H1 (cell line): ENCODE measurements at regions not wholly inside any gene's neighbourhood (a gene's known extent, or its start where the extent isn't known, plus 50 kb on each side); places are given as distances from the start of the nearest gene placed in this dataset.
A peak's percentile ranks its signal among the peaks of the same experiment; 100 is the strongest.

Source experiments
- CTCF ChIA-PET: fragments of 300-600 bp; sonication (Branson Sonifier 250); formaldehyde crosslinking; loops from one replicate; lab custom pipeline; 2021; ENCODE audit not compliant: partially characterized antibody; lab: Charles Lee
- POLR2A ChIA-PET: fragments of 300-600 bp; sonication (Branson Sonifier 250); formaldehyde crosslinking; loops from one replicate; lab custom pipeline; 2021; ENCODE audit warnings: inconsistent platforms; ENCODE audit not compliant: partially characterized antibody; lab: Charles Lee
- DNase-seq, 2 experiments: peaks; one replicate each; pipeline versions ENCODE4 v3.0.0 to v3.0.0-alpha.2; 2010 to 2022; ENCODE audit warnings: low spot score in 2 of 2, low read depth in 1 of 2, mixed read lengths in 1 of 2
- FAIRE-seq: peaks from 2 replicates; lab custom pipeline; 2011; peaks lifted over from hg19 to GRCh38; lab: Jason Lieb, UNC
- H2AFZ ChIP-seq: 2 replicates; pipeline ENCODE4 v1.8.1; 2012; ENCODE audit warnings: low read length, inconsistent platforms
- H2AK5ac ChIP-seq: 2 replicates; pipeline ENCODE4 v1.6.1; 2013; ENCODE audit warnings: low read depth, low read length
- H2BK120ac ChIP-seq: replicated peaks from 2 replicates; pipeline ENCODE3; 2013; ENCODE audit warnings: low read depth, low read length, inconsistent platforms
- H2BK12ac ChIP-seq: 2 replicates; pipeline ENCODE4 v1.6.1; 2013; ENCODE audit warnings: low read depth, low read length
- H2BK15ac ChIP-seq: 2 replicates; pipeline ENCODE4 v1.6.1; 2013; ENCODE audit warnings: low read length
- H2BK20ac ChIP-seq: 2 replicates; pipeline ENCODE4 v1.6.1; 2013; ENCODE audit warnings: low read length
- H2BK5ac ChIP-seq: 2 replicates; pipeline ENCODE4 v1.6.1; 2013; ENCODE audit warnings: low read depth, low read length
- H3K14ac ChIP-seq: 2 replicates; pipeline ENCODE4 v1.6.1; 2013; ENCODE audit warnings: inconsistent platforms; ENCODE audit not compliant: insufficient read length
- H3K18ac ChIP-seq: 2 replicates; pipeline ENCODE4 v1.6.1; 2013; ENCODE audit warnings: low read length; ENCODE audit errors: extremely low read depth
- H3K23ac ChIP-seq: 2 replicates; pipeline ENCODE4 v1.6.1; 2013; ENCODE audit warnings: inconsistent platforms; ENCODE audit not compliant: insufficient read length
- H3K23me2 ChIP-seq: 2 replicates; pipeline ENCODE4 v1.6.1; 2013; ENCODE audit warnings: low read depth, low read length
- H3K27ac ChIP-seq: 2 replicates; pipeline ENCODE4 v1.6.1; 2011; ENCODE audit warnings: low read depth, low read length, inconsistent platforms
- H3K27me3 ChIP-seq, 4 experiments: replicated peaks in 1 of 4; 1 replicate in 1 of 4; 2 replicates in 3 of 4; pipeline versions ENCODE4 v1.6.1 to v1.8.1; 2011 to 2013; ENCODE audit warnings: low read length in 3 of 4, mild to moderate bottlenecking in 3 of 4, inconsistent platforms in 2 of 4, mixed read lengths in 2 of 4, moderate library complexity in 1 of 4; ENCODE audit not compliant: control insufficient read depth in 3 of 4, insufficient read depth in 3 of 4; ENCODE audit errors: extremely low read depth in 1 of 4
- H3K36me3 ChIP-seq, 4 experiments: 2 replicates each; pipeline versions ENCODE4 v1.6.1 to v1.8.1; 2011 to 2013; ENCODE audit warnings: mild to moderate bottlenecking in 4 of 4, low read length in 3 of 4, moderate library complexity in 2 of 4, control low read depth in 1 of 4, inconsistent platforms in 1 of 4; ENCODE audit not compliant: insufficient read depth in 4 of 4, control insufficient read depth in 2 of 4
- H3K4ac ChIP-seq: replicated peaks from 2 replicates; pipeline ENCODE3; 2013; ENCODE audit warnings: low read length, low read depth, mixed read lengths, inconsistent platforms; ENCODE audit not compliant: insufficient read length
- H3K4me1 ChIP-seq, 4 experiments: replicated peaks in 1 of 4; 1 replicate in 1 of 4; 2 replicates in 3 of 4; pipeline versions ENCODE4 v1.6.1 to v1.8.1; 2011 to 2013; ENCODE audit warnings: low read length in 3 of 4, inconsistent platforms in 2 of 4, mixed read lengths in 1 of 4; ENCODE audit not compliant: insufficient read depth in 4 of 4, control insufficient read depth in 3 of 4
- H3K4me2 ChIP-seq, 2 experiments: 2 replicates each; pipeline versions ENCODE4 v1.6.1 to v1.8.1; 2011 to 2013; ENCODE audit warnings: low read depth in 2 of 2, low read length in 2 of 2, control low read depth in 1 of 2, inconsistent platforms in 1 of 2, mild to moderate bottlenecking in 1 of 2; ENCODE audit not compliant: insufficient read depth in 1 of 2
- H3K4me3 ChIP-seq, 4 experiments: fragments of 200-600, 300-600 bp in 1 of 4; sonication (generic), shearing (Covaris generic), sonication (Bioruptor Twin) in 1 of 4; 2 replicates each; pipeline versions ENCODE4 v1.5.1 to v1.8.1; 2011 to 2016; ENCODE audit warnings: low read length in 4 of 4, low read depth in 3 of 4, control low read depth in 2 of 4, inconsistent platforms in 2 of 4, mild to moderate bottlenecking in 2 of 4, mixed read lengths in 1 of 4, moderate library complexity in 1 of 4; ENCODE audit not compliant: insufficient read depth in 2 of 4; ENCODE audit errors: extremely low read depth in 1 of 4
- H3K56ac ChIP-seq: replicated peaks from 2 replicates; pipeline ENCODE3; 2013; ENCODE audit warnings: low read depth, mild to moderate bottlenecking, mixed read lengths, low read length, inconsistent platforms; ENCODE audit not compliant: insufficient read length
- H3K79me1 ChIP-seq: 2 replicates; pipeline ENCODE4 v1.6.1; 2013; ENCODE audit warnings: low read depth, low read length, control low read depth
- H3K79me2 ChIP-seq, 2 experiments: 2 replicates each; pipeline versions ENCODE4 v1.6.1 to v1.8.1; 2012 to 2013; ENCODE audit warnings: low read length in 2 of 2, mild to moderate bottlenecking in 2 of 2, inconsistent platforms in 1 of 2; ENCODE audit not compliant: insufficient read depth in 2 of 2, control insufficient read depth in 1 of 2
- H3K9ac ChIP-seq, 4 experiments: replicated peaks in 1 of 4; 1 replicate in 1 of 4; 2 replicates in 3 of 4; pipeline versions ENCODE4 v1.6.1 to v1.8.1; 2011 to 2013; ENCODE audit warnings: low read depth in 3 of 4, low read length in 3 of 4, control low read depth in 2 of 4, mild to moderate bottlenecking in 2 of 4, moderate library complexity in 2 of 4, inconsistent platforms in 1 of 4; ENCODE audit errors: extremely low read depth in 1 of 4
- H3K9me3 ChIP-seq, 2 experiments: 2 replicates each; pipeline versions ENCODE4 v1.6.1 to v1.8.1; 2012 to 2013; ENCODE audit warnings: mild to moderate bottlenecking in 2 of 2, moderate library complexity in 2 of 2, control low read depth in 1 of 2, inconsistent platforms in 1 of 2, low read depth in 1 of 2, low read length in 1 of 2, mixed read lengths in 1 of 2; ENCODE audit not compliant: insufficient read depth in 2 of 2
- H4K20me1 ChIP-seq, 2 experiments: replicated peaks in 1 of 2; 2 replicates each; pipeline versions ENCODE3 to v1.8.1; 2011 to 2013; ENCODE audit warnings: inconsistent platforms in 2 of 2, low read length in 2 of 2, mild to moderate bottlenecking in 1 of 2; ENCODE audit not compliant: insufficient read depth in 2 of 2, control insufficient read depth in 1 of 2
- H4K5ac ChIP-seq: 2 replicates; pipeline ENCODE4 v1.6.1; 2013; ENCODE audit warnings: low read length, low read depth, mixed read lengths, inconsistent platforms; ENCODE audit not compliant: insufficient read length
- H4K8ac ChIP-seq: 2 replicates; pipeline ENCODE4 v1.8.0; 2013; ENCODE audit warnings: mild to moderate bottlenecking, moderate library complexity, low read length, inconsistent platforms; ENCODE audit not compliant: insufficient read depth; ENCODE audit errors: extremely low read depth
- H4K91ac ChIP-seq: replicated peaks from 2 replicates; pipeline ENCODE3; 2013; ENCODE audit warnings: low read length, mixed read lengths, inconsistent platforms; ENCODE audit not compliant: insufficient read length
- CBX5 ChIP-seq: fragments of 300-800, 300-1000 bp; sonication (generic); IDR thresholded peaks from 2 replicates; pipeline ENCODE4 v1.7.1; 2016; ENCODE audit warnings: antibody characterized with exemption, low read length, low read depth
- CHD1 ChIP-seq: IDR thresholded peaks from 2 replicates; pipeline ENCODE4 v1.6.1; 2012; ENCODE audit warnings: low read depth, low read length, improper control_type of control experiment
- CREB1 ChIP-seq: IDR thresholded peaks from 2 replicates; pipeline ENCODE4 v1.6.1; 2012; ENCODE audit warnings: inconsistent platforms
- EP300 ChIP-seq, 2 experiments: IDR thresholded peaks; 1 replicate in 1 of 2; 2 replicates in 1 of 2; pipeline ENCODE4 v1.6.1; 2011 to 2012; ENCODE audit warnings: low read depth in 2 of 2, low read length in 2 of 2, mild to moderate bottlenecking in 2 of 2, borderline replicate concordance in 1 of 2, inconsistent platforms in 1 of 2, moderate library complexity in 1 of 2
- KDM1A ChIP-seq: fragments of 200-600, 300-600 bp; sonication (generic); IDR thresholded peaks from 2 replicates; pipeline ENCODE4 v1.7.1; 2016; ENCODE audit warnings: mild to moderate bottlenecking, low read length, borderline replicate concordance
- MAFK ChIP-seq: IDR thresholded peaks from 2 replicates; pipeline ENCODE4 v1.6.1; 2012; ENCODE audit warnings: low read depth, mild to moderate bottlenecking, improper control_type of control experiment, low read length
- POLR2A ChIP-seq, 2 experiments: IDR thresholded peaks; 1 replicate in 1 of 2; 2 replicates in 1 of 2; pipeline ENCODE4 v1.6.1; 2011; ENCODE audit warnings: low read depth in 2 of 2, low read length in 2 of 2, mild to moderate bottlenecking in 2 of 2; ENCODE audit errors: control extremely low read depth in 1 of 2
- RAD21 ChIP-seq, 2 experiments: IDR thresholded peaks in 1 of 2; conservative IDR thresholded peaks in 1 of 2; 2 replicates each; pipeline ENCODE4 v1.6.1; 2011; ENCODE audit warnings: low read depth in 2 of 2, low read length in 2 of 2, improper control_type of control experiment in 1 of 2, inconsistent platforms in 1 of 2, mild to moderate bottlenecking in 1 of 2, moderate library complexity in 1 of 2
- SAP30 ChIP-seq: fragments of 300-600 bp; sonication (generic); IDR thresholded peaks from 2 replicates; pipeline ENCODE4 v1.7.1; 2012; ENCODE audit warnings: low read length, moderate library complexity, mild to moderate bottlenecking, inconsistent platforms; ENCODE audit not compliant: insufficient read depth, insufficient replicate concordance
- SIN3A ChIP-seq, 2 experiments: IDR thresholded peaks in 1 of 2; conservative IDR thresholded peaks in 1 of 2; 2 replicates each; pipeline ENCODE4 v1.6.1; 2011 to 2012; ENCODE audit warnings: low read length in 2 of 2, improper control_type of control experiment in 1 of 2, low read depth in 1 of 2, mild to moderate bottlenecking in 1 of 2
- SIX5 ChIP-seq: IDR thresholded peaks from 2 replicates; pipeline ENCODE4 v1.6.1; 2011; ENCODE audit warnings: mild to moderate bottlenecking, low read depth, low read length
- USF2 ChIP-seq: IDR thresholded peaks from 2 replicates; pipeline ENCODE4 v1.6.1; 2011; ENCODE audit warnings: low read length, improper control_type of control experiment
- YY1 ChIP-seq: IDR thresholded peaks from 2 replicates; pipeline ENCODE4 v1.6.1; 2011; ENCODE audit warnings: low read depth, mild to moderate bottlenecking, low read length
- WGBS, 2 experiments: shearing (Covaris generic) in 1 of 2; methylation state at CpG; one replicate each; pipeline versions ENCODE4 v1.1.6 to v1.1.7; 2013 to 2015; ENCODE audit warnings: low lambda C conversion rate in 2 of 2, mixed read lengths in 2 of 2, inconsistent platforms in 1 of 2, low coverage in 1 of 2, missing lambda C conversion rate in 1 of 2; ENCODE audit not compliant: insufficient replicate concordance in 2 of 2, insufficient coverage in 1 of 2, insufficient read length in 1 of 2; ENCODE audit errors: extremely low coverage in 1 of 2, missing lambda C conversion rate in 1 of 2; 5-methylcytosine and 5-hydroxymethylcytosine counted together

- no peak overlapping the region; a peak in 1 of 4 replicates for H3K4me2 ChIP-seq
- no peak overlapping the region for H2BK120ac ChIP-seq
- H3K27me3 ChIP-seq = no peaks in the 10 kb centered on the region
- H2AFZ ChIP-seq = no peak overlapping the region
- no peaks in the 10 kb centered on the region for H3K79me2 ChIP-seq
- H2AK5ac ChIP-seq = no peak overlapping the region
- H2BK12ac ChIP-seq = peak overlapping the region; percentile 62; the same call in 1 of the 2 replicates
- peaks cover 2 to 7% of the 10 kb centered on the region in 2 experiments; a peak in 2 of 4 replicates for H3K9me3 ChIP-seq
- no peak overlapping the region for H4K91ac ChIP-seq
- CTCF ChIA-PET = interaction anchor here (1.0 kb wide), 1 partner anchor 66 kb away, joined by 3 read pairs; no protein-coding TSS in a partner anchor
- H3K9ac ChIP-seq = no peak overlapping the region
- H4K20me1 ChIP-seq = no peaks in the 10 kb centered on the region
- no peak overlapping the region for H2BK20ac ChIP-seq
- H4K8ac ChIP-seq = no peak overlapping the region
- no peak overlapping the region for H3K23ac ChIP-seq
- H3K4me3 ChIP-seq = no peak overlapping the region
- no peak overlapping the region for H3K18ac ChIP-seq
- FAIRE-seq (no peak), DNase-seq (no peak)
- no peak overlapping the region for H3K14ac ChIP-seq
- H3K4me1 ChIP-seq = peaks cover 0 to 7% (median 2%) of the 10 kb centered on the region in 4 experiments; a peak in 2 of 7 replicates
- H3K27ac ChIP-seq = no peak overlapping the region
- WGBS, 2 experiments = 94% methylated on average over 8 of the region's 8 CpGs; no CpG with 5 or more reads in 1 of the 2 experiments
- no peak overlapping the region for H4K5ac ChIP-seq
- H3K36me3 ChIP-seq = no peaks in the 10 kb centered on the region
- no peaks in the 10 kb centered on the region for H3K23me2 ChIP-seq
- H3K79me1 ChIP-seq = no peaks in the 10 kb centered on the region
- POLR2A ChIA-PET = interaction anchor here (1.5 kb wide), 1 partner anchor 11 kb away, joined by 4 read pairs; no protein-coding TSS in a partner anchor
- 0 out of 2 replicates have a peak overlapping the region, but pooled peaks have one; percentile 29 for H2BK5ac ChIP-seq
- no peak overlapping the region for H3K56ac ChIP-seq
- no peak overlapping the region for H3K4ac ChIP-seq
- H2BK15ac ChIP-seq = no peak overlapping the region
- no peak for TF ChIP-seq SIX5
- no peak for TF ChIP-seq EP300 (IDR thresholded peaks at IDR 0.05; ENCODE audit: borderline replicate concordance in 1 of 2, low read depth in 2 of 2, low read length in 2 of 2)
- no peak for TF ChIP-seq MAFK
- TF ChIP-seq CBX5 = no peak
- no peak for TF ChIP-seq CHD1
- TF ChIP-seq SAP30 = no peak
- TF ChIP-seq YY1 = no peak
- TF ChIP-seq RAD21 (IDR thresholded peaks at IDR 0.05 in 1 of 2, conservative IDR thresholded peaks at IDR 0.05 in 1 of 2; ENCODE audit: low read depth in 2 of 2, low read length in 2 of 2) = no peak
- TF ChIP-seq SIN3A (conservative IDR thresholded peaks at IDR 0.05 in 1 of 2, IDR thresholded peaks at IDR 0.05 in 1 of 2; ENCODE audit: low read depth in 1 of 2, low read length in 2 of 2) = no peak
- no peak for TF ChIP-seq POLR2A (IDR thresholded peaks at IDR 0.05; ENCODE audit: control extremely low read depth in 1 of 2, low read depth in 2 of 2, low read length in 2 of 2)
- TF ChIP-seq USF2 = no peak
- no peak for TF ChIP-seq KDM1A
- TF ChIP-seq CREB1 = no peak
Observed at GRCh38 chr6:105753207-105753606, 332.9 kb upstream of the PRDM1 start.
